ENCODE measurements at regions not wholly inside any gene's neighbourhood (a gene's known extent, or its start where the extent isn't known, plus 50 kb on each side); places are given as distances from the start of the nearest gene placed in this dataset.
"Not testable (repeated sequence)": the region's sequence is repeated elsewhere in the genome, so short reads cannot be mapped to it uniquely, and the experiment has no call there.

GRCh38 chr4:123236606-123237005 is 160.0 kb upstream of the SPRY1 start:
- Histone ChIP-seq H3K4me1 (ENCODE audit: insufficient read depth, low read length) (no peaks in the 10 kb centered on the region), H3K9me3 (ENCODE audit: control insufficient read depth in 1 of 2, low read length in 2 of 2) (no peaks in the 10 kb centered on the region), H3K36me3 (ENCODE audit: insufficient read depth, low read length) (no peaks in the 10 kb centered on the region), H3K4me3 (ENCODE audit: low read length in 2 of 2) (no peak overlapping the region), H3K27ac (ENCODE audit: low read depth, low read length) (no peak overlapping the region), H3K27me3 (ENCODE audit: insufficient read depth, low read length) (no peaks in the 10 kb centered on the region)
- Mint-ChIP-seq H3K4me1 (no peaks in the 10 kb centered on the region), H3K36me3 (peaks cover 15 to 45% of the 10 kb centered on the region in 2 donors), H3K9me3 (peaks cover 2 to 29% (median 14%) of the 10 kb centered on the region in 8 donors), H3K27ac (no peak overlapping the region), H3K4me3 (no peak overlapping the region), H3K27me3 (no peaks in the 10 kb centered on the region)
- CTCF ChIA-PET (ENCODE audit: partially characterized antibody): no interaction called here
- intact Hi-C loops (cut with micrococcal nuclease): no loop called here
- POLR2A ChIA-PET (ENCODE audit: partially characterized antibody): no interaction called here
- DNase-seq: no peak

- H3K4me3 ChIP-seq (ENCODE audit: low read length in 2 of 2); H3K27ac Mint-ChIP-seq; H3K9me3 ChIP-seq (ENCODE audit: control insufficient read depth in 1 of 2, low read length in 2 of 2); H3K4me1 Mint-ChIP-seq; POLR2A ChIA-PET (ENCODE audit: partially characterized antibody); H3K36me3 ChIP-seq (ENCODE audit: insufficient read depth, low read length); DNase-seq; H3K27me3 Mint-ChIP-seq; H3K4me3 Mint-ChIP-seq; H3K4me1 ChIP-seq (ENCODE audit: insufficient read depth, low read length); intact Hi-C loops (cut with micrococcal nuclease); H3K27ac ChIP-seq (ENCODE audit: low read depth, low read length); H3K27me3 ChIP-seq (ENCODE audit: insufficient read depth, low read length): not testable (repeated sequence)
- peaks cover 7 to 21% of the 10 kb centered on the region in 2 donors for H3K36me3 Mint-ChIP-seq
- CTCF ChIA-PET (ENCODE audit: partially characterized antibody): interaction anchor here (1.0 kb wide), 1 partner anchor 72 kb away, joined by 3 read pairs; no protein-coding TSS in a partner anchor
- peaks cover 3 to 37% (median 18%) of the 10 kb centered on the region in 8 donors for H3K9me3 Mint-ChIP-seq
These were observed 156.3 kb upstream of the SPRY1 start for GRCh38 chr4:123240286-123240685.

GRCh38 chr4:123243220-123243619 is 153.4 kb upstream of the SPRY1 start:
- H3K27me3 ChIP-seq (ENCODE audit: insufficient read depth, low read length); H3K4me3 Mint-ChIP-seq; H3K9me3 ChIP-seq (ENCODE audit: control insufficient read depth in 1 of 2, low read length in 2 of 2); POLR2A ChIA-PET (ENCODE audit: partially characterized antibody); H3K27ac Mint-ChIP-seq; DNase-seq; CTCF ChIA-PET (ENCODE audit: partially characterized antibody); intact Hi-C loops (cut with micrococcal nuclease); H3K27ac ChIP-seq (ENCODE audit: low read depth, low read length); H3K36me3 ChIP-seq (ENCODE audit: insufficient read depth, low read length); H3K4me3 ChIP-seq (ENCODE audit: low read length in 2 of 2); H3K4me1 ChIP-seq (ENCODE audit: insufficient read depth, low read length); H3K27me3 Mint-ChIP-seq; H3K4me1 Mint-ChIP-seq: not testable (repeated sequence)
- H3K36me3 Mint-ChIP-seq: peaks cover 2 to 16% of the 10 kb centered on the region in 2 donors
- H3K9me3 Mint-ChIP-seq: peaks cover 3 to 37% (median 18%) of the 10 kb centered on the region in 8 donors

GRCh38 chr4:123244137-123244536 is 152.5 kb upstream of the SPRY1 start:
- Mint-ChIP-seq H3K4me1 (peaks cover 0 to 2% (median 0%) of the 10 kb centered on the region in 4 donors), H3K27me3 (no peaks in the 10 kb centered on the region), H3K27ac (peak overlapping the region in 1 of 7 donors; percentile 2), H3K9me3 (peaks cover 3 to 30% (median 16%) of the 10 kb centered on the region in 8 donors), H3K4me3 (no peak overlapping the region), H3K36me3 (peaks cover 2 to 12% of the 10 kb centered on the region in 2 donors)
- ChIA-PET CTCF (ENCODE audit: partially characterized antibody) (no interaction called here), POLR2A (ENCODE audit: partially characterized antibody) (no interaction called here)
- H3K4me3 ChIP-seq (ENCODE audit: low read length in 2 of 2): no peak overlapping the region
- no peaks in the 10 kb centered on the region for H3K9me3 ChIP-seq (ENCODE audit: control insufficient read depth in 1 of 2, low read length in 2 of 2)
- no peaks in the 10 kb centered on the region for H3K27me3 ChIP-seq (ENCODE audit: insufficient read depth, low read length)
- H3K27ac ChIP-seq (ENCODE audit: low read depth, low read length): no peak overlapping the region
- intact Hi-C loops (cut with micrococcal nuclease): no loop called here
- no peaks in the 10 kb centered on the region for H3K36me3 ChIP-seq (ENCODE audit: insufficient read depth, low read length)
- DNase-seq: no peak
- no peaks in the 10 kb centered on the region for H3K4me1 ChIP-seq (ENCODE audit: insufficient read depth, low read length)

GRCh38 chr4:123246085-123246484 is 150.5 kb upstream of the SPRY1 start:
- no peak overlapping the region for H3K27ac Mint-ChIP-seq
- POLR2A ChIA-PET (ENCODE audit: partially characterized antibody): no interaction called here
- Histone ChIP-seq H3K27me3 (ENCODE audit: insufficient read depth, low read length) (no peaks in the 10 kb centered on the region), H3K4me3 (ENCODE audit: low read length in 2 of 2) (no peak overlapping the region), H3K4me1 (ENCODE audit: insufficient read depth, low read length) (no peaks in the 10 kb centered on the region), H3K36me3 (ENCODE audit: insufficient read depth, low read length) (no peaks in the 10 kb centered on the region), H3K9me3 (ENCODE audit: control insufficient read depth in 1 of 2, low read length in 2 of 2) (no peaks in the 10 kb centered on the region), H3K27ac (ENCODE audit: low read depth, low read length) (no peak overlapping the region)
- peaks cover 0 to 2% (median 0%) of the 10 kb centered on the region in 4 donors for H3K4me1 Mint-ChIP-seq
- H3K36me3 Mint-ChIP-seq: peaks cover 0 to 5% of the 10 kb centered on the region in 2 donors
- no peaks in the 10 kb centered on the region for H3K27me3 Mint-ChIP-seq
- H3K4me3 Mint-ChIP-seq: no peak overlapping the region
- CTCF ChIA-PET (ENCODE audit: partially characterized antibody): no interaction called here
- intact Hi-C loops (cut with micrococcal nuclease): no loop called here
- DNase-seq: no peak
- peaks cover 3 to 13% (median 9%) of the 10 kb centered on the region in 8 donors for H3K9me3 Mint-ChIP-seq

GRCh38 chr4:123248085-123248659 is 148.4 kb upstream of the SPRY1 start:
- DNase-seq: no peak

GRCh38 chr4:123249821-123250220 is 146.8 kb upstream of the SPRY1 start:
- intact Hi-C loops (cut with micrococcal nuclease): no loop called here
- POLR2A ChIA-PET (ENCODE audit: partially characterized antibody): no interaction called here
- Histone ChIP-seq H3K27ac (ENCODE audit: low read depth, low read length) (no peak overlapping the region), H3K4me1 (ENCODE audit: insufficient read depth, low read length) (no peaks in the 10 kb centered on the region), H3K4me3 (ENCODE audit: low read length in 2 of 2) (no peak overlapping the region), H3K9me3 (ENCODE audit: control insufficient read depth in 1 of 2, low read length in 2 of 2) (no peaks in the 10 kb centered on the region), H3K27me3 (ENCODE audit: insufficient read depth, low read length) (no peaks in the 10 kb centered on the region), H3K36me3 (ENCODE audit: insufficient read depth, low read length) (no peaks in the 10 kb centered on the region)
- CTCF ChIA-PET (ENCODE audit: partially characterized antibody): no interaction called here
- Mint-ChIP-seq H3K9me3 (no peaks in the 10 kb centered on the region), H3K27ac (no peak overlapping the region), H3K4me1 (no peaks in the 10 kb centered on the region), H3K27me3 (no peaks in the 10 kb centered on the region), H3K4me3 (no peak overlapping the region), H3K36me3 (peaks cover 0 to 5% of the 10 kb centered on the region in 2 donors)
- no peak for DNase-seq

More at GRCh38 chr4:123248085-123248659, 148.4 kb upstream of the SPRY1 start:
- intact Hi-C loops (cut with micrococcal nuclease): no loop called here
- H3K27me3 Mint-ChIP-seq: no peaks in the 10 kb centered on the region
- CTCF ChIA-PET (ENCODE audit: partially characterized antibody): no interaction called here
- no peaks in the 10 kb centered on the region for H3K27me3 ChIP-seq (ENCODE audit: insufficient read depth, low read length)
- H3K4me3 Mint-ChIP-seq: no peak overlapping the region
- H3K36me3 Mint-ChIP-seq: peaks cover 0 to 5% of the 10 kb centered on the region in 2 donors
- no peak overlapping the region for H3K4me3 ChIP-seq (ENCODE audit: low read length in 2 of 2)
- H3K4me1 ChIP-seq (ENCODE audit: insufficient read depth, low read length): no peaks in the 10 kb centered on the region
- no peak overlapping the region for H3K27ac ChIP-seq (ENCODE audit: low read depth, low read length)
- POLR2A ChIA-PET (ENCODE audit: partially characterized antibody): interaction anchor here (0.6 kb wide), 1 partner anchor 58 kb away, joined by 3 read pairs; no protein-coding TSS in a partner anchor
- peaks cover 0 to 2% (median 0%) of the 10 kb centered on the region in 8 donors for H3K9me3 Mint-ChIP-seq
- no peak overlapping the region for H3K27ac Mint-ChIP-seq
- H3K36me3 ChIP-seq (ENCODE audit: insufficient read depth, low read length): no peaks in the 10 kb centered on the region
- no peaks in the 10 kb centered on the region for H3K9me3 ChIP-seq (ENCODE audit: control insufficient read depth in 1 of 2, low read length in 2 of 2)
- no peaks in the 10 kb centered on the region for H3K4me1 Mint-ChIP-seq

Measured in CD4-positive, alpha-beta memory T cell (primary cell).